ENCODE measurements at regions not wholly inside any gene's neighbourhood (a gene's known extent, or its start where the extent isn't known, plus 50 kb on each side); places are given as distances from the start of the nearest gene placed in this dataset.

GRCh38 chr2:20549691-20550348, 101.1 kb downstream of the HS1BP3 start:
- Histone ChIP-seq H3K36me3 (no peaks in the 10 kb centered on the region), H3K27me3 (no peaks in the 10 kb centered on the region), H3K4me1 (peaks cover 0 to 11% (median 8%) of the 10 kb centered on the region in 4 donors), H3K4me3 (no peak overlapping the region), H3K27ac (replicated peaks in 1 of 4) (no peak overlapping the region), H3K9me3 (no peaks in the 10 kb centered on the region)
- WGBS = 91% methylated on average over 1 of the region's 1 CpG
- no peak for DNase-seq (ENCODE audit: extremely low spot score)
- TF ChIP-seq EP300 (IDR thresholded peaks at IDR 0.05) (no peak), POLR2AphosphoS5 (IDR thresholded peaks at IDR 0.05) (no peak), CTCF (IDR thresholded peaks at IDR 0.05) (no peak), POLR2A (IDR thresholded peaks at IDR 0.05; ENCODE audit: low read depth) (no peak)
- intact Hi-C loops (cut with DNase I) = no loop called here

GRCh38 chr2:20551260-20551944, 99.5 kb downstream of the HS1BP3 start:
- TF ChIP-seq POLR2A (IDR thresholded peaks at IDR 0.05; ENCODE audit: low read depth) (no peak), EP300 (IDR thresholded peaks at IDR 0.05) (no peak), POLR2AphosphoS5 (IDR thresholded peaks at IDR 0.05) (no peak), CTCF (IDR thresholded peaks at IDR 0.05) (no peak)
- 61% methylated on average over 9 of the region's 9 CpGs for WGBS
- intact Hi-C loops (cut with DNase I) = no loop called here
- no peak for DNase-seq (ENCODE audit: extremely low spot score)
- no peaks in the 10 kb centered on the region for H3K36me3 ChIP-seq
- H3K9me3 ChIP-seq = no peaks in the 10 kb centered on the region
- no peak overlapping the region for H3K4me3 ChIP-seq
- no peaks in the 10 kb centered on the region for H3K27me3 ChIP-seq
- no peak overlapping the region for H3K27ac ChIP-seq (replicated peaks in 1 of 4)
- H3K4me1 ChIP-seq = peaks cover 0 to 11% (median 8%) of the 10 kb centered on the region in 4 donors

- H3K9me3 ChIP-seq = no peaks in the 10 kb centered on the region
- intact Hi-C loops (cut with DNase I) = no loop called here
- no peak overlapping the region for H3K27ac ChIP-seq (replicated peaks in 1 of 4)
- no peak for DNase-seq (ENCODE audit: extremely low spot score)
- no peaks in the 10 kb centered on the region for H3K27me3 ChIP-seq
- no peaks in the 10 kb centered on the region for H3K36me3 ChIP-seq
- 91% methylated on average over 5 of the region's 5 CpGs for WGBS
- H3K4me1 ChIP-seq = peaks cover 0 to 11% (median 8%) of the 10 kb centered on the region in 4 donors
- H3K4me3 ChIP-seq = no peak overlapping the region
- TF ChIP-seq POLR2A (IDR thresholded peaks at IDR 0.05; ENCODE audit: low read depth) (no peak), CTCF (IDR thresholded peaks at IDR 0.05) (no peak), EP300 (IDR thresholded peaks at IDR 0.05) (no peak), POLR2AphosphoS5 (IDR thresholded peaks at IDR 0.05) (no peak)
Measured at GRCh38 chr2:20551945-20552328, 99.0 kb downstream of the HS1BP3 start.

GRCh38 chr2:20552847-20553246, 98.1 kb downstream of the HS1BP3 start:
- no peak for TF ChIP-seq EP300 (IDR thresholded peaks at IDR 0.05)
- TF ChIP-seq CTCF (IDR thresholded peaks at IDR 0.05) = no peak
- no peak for TF ChIP-seq POLR2A (IDR thresholded peaks at IDR 0.05; ENCODE audit: low read depth)
- TF ChIP-seq POLR2AphosphoS5 (IDR thresholded peaks at IDR 0.05) = no peak
- WGBS = 80% methylated on average over 3 of the region's 3 CpGs
- H3K27me3 ChIP-seq = no peaks in the 10 kb centered on the region
- no peaks in the 10 kb centered on the region for H3K36me3 ChIP-seq
- no peaks in the 10 kb centered on the region for H3K9me3 ChIP-seq
- H3K27ac ChIP-seq (replicated peaks in 1 of 4) = no peak overlapping the region
- peaks cover 0 to 11% (median 8%) of the 10 kb centered on the region in 4 donors for H3K4me1 ChIP-seq
- H3K4me3 ChIP-seq = no peak overlapping the region
- intact Hi-C loops (cut with DNase I) = no loop called here
- no peak for DNase-seq (ENCODE audit: extremely low spot score)
